ENCODE measurements at regions not wholly inside any gene's neighbourhood (a gene's known extent, or its start where the extent isn't known, plus 50 kb on each side); places are given as distances from the start of the nearest gene placed in this dataset.

DNA sequence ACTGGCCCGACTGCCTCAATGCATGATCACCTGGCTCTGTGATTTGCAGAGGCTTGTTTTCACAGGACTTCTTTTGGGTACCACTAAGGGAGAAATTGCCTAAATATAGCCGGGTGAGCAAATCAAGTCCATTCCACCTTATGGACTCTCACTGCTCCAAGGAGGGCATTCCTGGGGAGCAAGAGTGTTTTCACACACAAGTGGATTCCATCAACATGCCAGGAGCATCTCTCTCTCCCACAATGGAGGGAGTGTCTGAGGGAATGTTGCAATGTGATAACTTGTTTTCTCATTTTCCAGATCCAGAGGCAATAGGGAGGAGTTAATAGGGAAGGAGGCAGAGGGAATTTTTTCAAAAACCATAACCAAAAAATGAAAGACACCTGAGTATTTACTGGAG lies 250.7 kb downstream of the SATB2 start:
- TF ChIP-seq EZH2phosphoT487 (IDR thresholded peaks at IDR 0.05; ENCODE audit: borderline replicate concordance, low read length) (no peak), EZH2 (IDR thresholded peaks at IDR 0.05; ENCODE audit: low read length, unreplicated experiment) (no peak)
- TF ChIP-seq, protein P1, sequence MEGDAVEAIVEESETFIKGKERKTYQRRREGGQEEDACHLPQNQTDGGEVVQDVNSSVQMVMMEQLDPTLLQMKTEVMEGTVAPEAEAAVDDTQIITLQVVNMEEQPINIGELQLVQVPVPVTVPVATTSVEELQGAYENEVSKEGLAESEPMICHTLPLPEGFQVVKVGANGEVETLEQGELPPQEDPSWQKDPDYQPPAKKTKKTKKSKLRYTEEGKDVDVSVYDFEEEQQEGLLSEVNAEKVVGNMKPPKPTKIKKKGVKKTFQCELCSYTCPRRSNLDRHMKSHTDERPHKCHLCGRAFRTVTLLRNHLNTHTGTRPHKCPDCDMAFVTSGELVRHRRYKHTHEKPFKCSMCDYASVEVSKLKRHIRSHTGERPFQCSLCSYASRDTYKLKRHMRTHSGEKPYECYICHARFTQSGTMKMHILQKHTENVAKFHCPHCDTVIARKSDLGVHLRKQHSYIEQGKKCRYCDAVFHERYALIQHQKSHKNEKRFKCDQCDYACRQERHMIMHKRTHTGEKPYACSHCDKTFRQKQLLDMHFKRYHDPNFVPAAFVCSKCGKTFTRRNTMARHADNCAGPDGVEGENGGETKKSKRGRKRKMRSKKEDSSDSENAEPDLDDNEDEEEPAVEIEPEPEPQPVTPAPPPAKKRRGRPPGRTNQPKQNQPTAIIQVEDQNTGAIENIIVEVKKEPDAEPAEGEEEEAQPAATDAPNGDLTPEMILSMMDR (conservative IDR thresholded peaks at IDR 0.05; ENCODE audit: low read depth, low read length), result no peak

Measured in PC-3 (cell line).